T-helper 2 cell treated with Interferon-gamma antibody and Interleukin-4, amounts not matched to agents 100 ng/mL and 5 ng/mL, for 36 hours (primary cell): ENCODE measurements at regions not wholly inside any gene's neighbourhood (a gene's known extent, or its start where the extent isn't known, plus 50 kb on each side); places are given as distances from the start of the nearest gene placed in this dataset.
"Not testable (repeated sequence)": the region's sequence is repeated elsewhere in the genome, so short reads cannot be mapped to it uniquely, and the experiment has no call there.

Experiments
- intact Hi-C: fragments of 100-400 bp; cut with micrococcal nuclease; formaldehyde crosslinking; loops from one replicate; pipeline ENCODE4 v1.15.1; 2023

GRCh38 chr17:26936645-26937044 lies 357.3 kb upstream of the WSB1 start:
- intact Hi-C loops = not testable (repeated sequence)

GRCh38 chr17:26937750-26938322 lies 356.1 kb upstream of the WSB1 start:
- intact Hi-C loops = not testable (repeated sequence)

DNA sequence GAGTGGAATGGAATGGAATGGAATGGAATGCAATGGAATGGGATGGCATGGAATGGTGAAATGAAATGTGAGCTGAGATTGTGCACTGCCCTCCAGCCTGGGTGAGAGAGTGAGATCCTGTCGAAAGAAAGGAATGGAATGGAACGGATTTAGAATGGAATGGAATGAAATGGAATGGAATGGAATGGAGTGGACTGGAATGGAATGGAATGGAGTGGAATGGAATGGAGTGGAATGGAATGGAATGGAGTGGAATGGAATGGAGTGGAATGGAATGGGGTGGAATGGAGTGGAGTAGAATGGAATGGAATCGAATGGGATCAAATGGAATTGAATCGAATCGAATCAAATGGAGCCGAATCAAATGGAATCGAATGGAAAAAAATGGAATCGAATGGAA lies 354.2 kb upstream of the WSB1 start:
- intact Hi-C loops = not testable (repeated sequence)

DNA sequence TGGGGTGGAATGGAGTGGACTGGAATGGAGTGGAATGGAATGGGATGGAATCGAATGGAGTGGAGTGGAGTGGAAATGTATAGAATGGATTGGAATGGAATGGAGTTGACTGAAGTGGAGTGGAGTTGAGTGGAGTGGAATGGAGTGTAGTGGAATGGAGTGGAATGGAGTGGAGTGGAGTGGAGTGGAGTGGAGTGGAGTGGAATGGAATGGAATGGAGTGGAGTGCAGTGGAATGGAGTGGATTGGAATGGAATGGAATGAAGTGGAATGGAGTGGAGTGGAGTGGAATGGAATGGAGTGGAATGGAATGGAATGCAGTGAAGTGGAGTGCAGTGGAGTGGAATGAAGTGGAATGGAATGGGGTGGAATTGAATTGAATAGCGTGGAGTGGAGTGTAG lies 353.3 kb upstream of the WSB1 start:
- intact Hi-C loops = not testable (repeated sequence)

- intact Hi-C loops = no loop called here
Measured at GRCh38 chr17:26962255-26963162, 331.4 kb upstream of the WSB1 start.

GRCh38 chr17:26963163-26963503 lies 330.8 kb upstream of the WSB1 start:
- intact Hi-C loops = no loop called here

GRCh38 chr17:26965898-26966624 lies 327.9 kb upstream of the WSB1 start:
- intact Hi-C loops = not testable (repeated sequence)

DNA sequence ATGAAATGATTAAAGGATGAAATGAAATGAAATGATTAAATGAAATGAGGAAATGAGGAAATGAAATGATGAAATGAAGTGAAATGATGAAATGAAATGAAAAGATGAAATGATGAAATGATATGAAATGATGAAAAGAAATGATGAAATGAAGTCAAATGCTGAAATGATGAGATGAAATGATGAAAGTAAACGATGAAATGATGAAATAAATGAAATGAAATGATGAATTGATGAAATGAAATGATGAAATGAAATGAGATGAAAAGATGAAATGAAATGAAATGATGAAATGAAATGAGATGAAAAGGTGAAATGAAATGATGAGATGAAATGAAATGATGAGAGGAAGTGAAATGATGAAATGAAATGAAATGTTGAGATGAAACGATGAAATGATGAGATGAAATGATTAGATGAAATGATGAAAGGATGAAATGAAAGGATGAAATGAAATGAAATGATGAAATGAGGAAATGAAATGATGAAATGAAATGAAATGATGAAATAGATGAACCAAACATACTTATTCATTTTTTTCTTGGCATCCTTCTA lies 327.2 kb upstream of the WSB1 start:
- intact Hi-C loops = not testable (repeated sequence)

DNA sequence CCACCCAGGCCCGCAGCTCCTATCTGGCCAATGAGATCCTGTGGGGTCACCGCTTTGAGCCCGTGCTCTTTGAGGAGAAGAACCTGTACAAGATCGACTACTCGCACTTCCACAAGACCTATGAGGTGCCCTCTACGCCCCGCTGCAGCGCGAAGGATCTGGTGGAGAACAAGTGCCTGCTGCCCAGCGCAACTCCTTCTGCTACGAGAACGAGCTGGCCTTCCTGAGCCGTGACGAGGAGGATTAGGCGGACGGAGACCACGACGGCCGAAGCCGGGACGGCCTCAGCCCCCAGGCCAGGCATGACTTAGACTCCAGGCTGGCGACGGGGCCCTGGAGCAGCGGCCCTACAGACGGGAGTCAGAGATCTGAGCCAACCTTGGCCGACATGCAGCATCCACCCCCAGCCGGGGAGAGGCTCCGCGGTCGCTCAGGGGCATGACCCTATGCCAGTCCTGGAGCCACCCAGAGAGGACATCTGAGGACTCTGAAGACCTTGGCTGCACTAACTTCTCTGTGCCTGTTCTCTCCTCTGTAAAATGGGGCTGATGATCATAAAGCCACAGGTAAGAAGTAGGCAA lies 312.0 kb upstream of the WSB1 start:
- intact Hi-C loops = not testable (repeated sequence)

- intact Hi-C loops = not testable (repeated sequence)
Measured at GRCh38 chr17:26982563-26982962, 311.4 kb upstream of the WSB1 start.

DNA sequence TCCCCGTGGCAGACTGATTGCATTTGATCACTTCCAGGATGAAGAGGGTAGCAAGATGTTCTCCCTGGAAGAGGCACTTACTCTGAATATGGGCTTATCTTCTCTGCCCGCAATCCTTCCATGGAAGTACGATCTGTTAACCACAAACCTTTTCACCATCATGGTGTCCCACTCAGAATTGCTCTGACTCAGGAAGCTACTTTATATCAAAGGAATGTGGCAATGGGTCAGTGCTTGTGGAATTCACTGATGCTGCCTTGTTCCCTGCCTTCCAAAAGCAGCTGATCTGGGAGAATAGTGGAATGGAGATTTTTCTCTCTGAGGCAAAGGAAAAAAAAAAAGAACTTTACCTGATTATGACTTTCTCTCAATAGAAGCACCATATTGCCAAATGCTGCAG lies 306.1 kb upstream of the WSB1 start:
- intact Hi-C loops = not testable (repeated sequence)

GRCh38 chr17:26994648-26995047 lies 299.3 kb upstream of the WSB1 start:
- intact Hi-C loops = not testable (repeated sequence)

GRCh38 chr17:26996146-26996916 lies 297.6 kb upstream of the WSB1 start:
- intact Hi-C loops = not testable (repeated sequence)

DNA sequence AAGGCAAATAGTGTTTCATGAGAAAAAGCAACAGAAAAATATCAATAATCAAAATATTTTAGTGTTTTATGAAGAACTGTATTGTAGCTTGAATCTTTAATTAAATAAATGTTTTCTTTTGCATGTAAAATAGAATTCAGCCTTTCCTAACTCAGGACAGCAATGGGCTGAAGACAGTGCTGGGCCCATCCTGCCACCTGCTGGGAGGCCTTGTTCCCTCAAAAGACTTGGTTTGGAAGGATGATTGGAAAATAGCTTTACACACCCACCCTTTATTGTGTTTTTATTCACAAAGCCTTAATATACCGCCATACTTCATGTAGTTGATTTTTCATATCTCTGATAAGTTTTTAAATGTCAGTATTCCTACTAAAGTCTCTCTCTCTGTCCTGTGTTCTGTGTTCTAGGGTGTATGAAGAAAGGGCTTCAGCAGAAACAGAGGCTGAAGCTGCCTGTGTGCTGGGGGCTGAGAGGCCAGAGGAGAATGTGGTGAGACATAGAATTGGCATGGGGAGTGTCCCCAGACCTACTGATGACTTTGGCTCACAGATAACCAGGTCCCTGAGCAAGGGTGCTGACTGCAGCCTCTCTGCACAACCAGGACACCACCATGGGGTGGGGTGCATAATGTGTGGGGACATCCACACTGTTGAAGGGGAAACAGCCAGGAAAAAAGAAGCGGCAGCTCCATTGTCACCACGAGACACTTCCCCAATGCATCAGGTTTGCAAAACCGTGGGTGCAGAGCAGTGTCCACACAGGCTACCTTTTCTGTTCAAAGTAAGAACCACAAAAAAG lies 286.0 kb upstream of the WSB1 start:
- intact Hi-C loops = not testable (repeated sequence)

DNA sequence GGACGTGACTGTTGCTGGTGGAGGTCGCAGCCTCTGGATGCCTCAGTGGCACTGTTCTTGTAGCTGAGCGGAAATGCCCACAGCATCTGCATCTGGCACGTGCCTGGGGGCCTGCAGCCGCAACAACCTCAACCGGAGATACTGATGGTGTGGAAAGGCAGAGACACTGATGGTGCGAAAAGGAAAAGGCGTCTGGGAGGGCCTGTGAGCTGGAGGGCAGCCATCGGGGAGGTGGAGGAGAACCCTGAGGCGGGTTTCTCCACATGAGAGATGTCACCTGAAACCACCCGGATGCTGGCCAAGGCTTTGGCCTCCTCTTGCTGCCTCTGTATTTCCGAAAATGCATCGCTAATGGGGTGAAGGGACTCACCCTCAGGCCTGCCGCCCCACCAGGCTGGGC lies 284.8 kb upstream of the WSB1 start:
- intact Hi-C loops = no loop called here

- intact Hi-C loops = not testable (repeated sequence)
Measured at GRCh38 chr17:27010138-27010537, 283.8 kb upstream of the WSB1 start.

- intact Hi-C loops = not testable (repeated sequence)
Measured at GRCh38 chr17:27030552-27030951, 263.4 kb upstream of the WSB1 start.

GRCh38 chr17:27038676-27039075 lies 255.2 kb upstream of the WSB1 start:
- intact Hi-C loops = no loop called here

GRCh38 chr17:27045039-27045438 lies 248.9 kb upstream of the WSB1 start:
- intact Hi-C loops = not testable (repeated sequence)
